GM21529 (cell line): ENCODE measurements at regions not wholly inside any gene's neighbourhood (a gene's known extent, or its start where the extent isn't known, plus 50 kb on each side); places are given as distances from the start of the nearest gene placed in this dataset.

ENCODE experiments used
- ATAC-seq: cut with Tn5 transposase; IDR thresholded peaks from one replicate; pipeline ENCODE4 v1.9.1; 2021; ENCODE audit not compliant: unreplicated experiment

- no peak for ATAC-seq
These were observed 51.4 kb upstream of the SOX2 start for GRCh38 chr3:181660337-181660736.

GRCh38 chr3:181637456-181637855, 74.3 kb upstream of the SOX2 start:
- no peak for ATAC-seq

- ATAC-seq: no peak
These were observed 74.7 kb upstream of the SOX2 start for GRCh38 chr3:181637056-181637455.

- ATAC-seq: no peak
These were observed 76.6 kb upstream of the SOX2 start for GRCh38 chr3:181635141-181635540.

- no peak for ATAC-seq
These were observed 78.2 kb upstream of the SOX2 start for GRCh38 chr3:181633556-181633955.

GRCh38 chr3:181631901-181632300, 79.8 kb upstream of the SOX2 start:
- ATAC-seq: no peak

- ATAC-seq: no peak
These were observed 80.9 kb upstream of the SOX2 start for GRCh38 chr3:181630853-181631252.

- ATAC-seq: no peak
These were observed 82.0 kb upstream of the SOX2 start for GRCh38 chr3:181629711-181630110.

- ATAC-seq: no peak
These were observed 82.7 kb upstream of the SOX2 start for GRCh38 chr3:181629029-181629428.

- ATAC-seq: no peak
These were observed 83.3 kb upstream of the SOX2 start for GRCh38 chr3:181628384-181628783.

- no peak for ATAC-seq
These were observed 85.7 kb upstream of the SOX2 start for GRCh38 chr3:181626036-181626435.

GRCh38 chr3:181623924-181624694, 87.6 kb upstream of the SOX2 start:
- no peak for ATAC-seq

- ATAC-seq: no peak
These were observed 89.4 kb upstream of the SOX2 start for GRCh38 chr3:181622365-181622764.

- no peak for ATAC-seq
These were observed 91.8 kb upstream of the SOX2 start for GRCh38 chr3:181619897-181620296.

- ATAC-seq: no peak
These were observed 93.5 kb upstream of the SOX2 start for GRCh38 chr3:181618260-181618659.

- ATAC-seq: no peak
These were observed 95.3 kb upstream of the SOX2 start for GRCh38 chr3:181616088-181617070.

GRCh38 chr3:181615666-181616065, 96.1 kb upstream of the SOX2 start:
- no peak for ATAC-seq

- no peak for ATAC-seq
These were observed 96.8 kb upstream of the SOX2 start for GRCh38 chr3:181614878-181615277.

GRCh38 chr3:181613813-181614212, 97.9 kb upstream of the SOX2 start:
- ATAC-seq: no peak

- no peak for ATAC-seq
These were observed 98.5 kb upstream of the SOX2 start for GRCh38 chr3:181613191-181613590.

- ATAC-seq: no peak
These were observed 100.8 kb upstream of the SOX2 start for GRCh38 chr3:181610973-181611265.
